ENCODE measurements at regions not wholly inside any gene's neighbourhood (a gene's known extent, or its start where the extent isn't known, plus 50 kb on each side); places are given as distances from the start of the nearest gene placed in this dataset.

GRCh38 chr7:42431873-42432272, 194.9 kb upstream of the GLI3 start:
- CTCF ChIA-PET = no interaction called here
- no peak for TF ChIP-seq CTCF (IDR thresholded peaks at IDR 0.05)
- POLR2A ChIA-PET = no interaction called here
- Mint-ChIP-seq H3K27ac (no peak overlapping the region), H3K27me3 (no peaks in the 10 kb centered on the region), H3K9me3 (no peaks in the 10 kb centered on the region), H3K4me3 (no peak overlapping the region), H3K4me1 (ENCODE audit: low read depth) (no peaks in the 10 kb centered on the region), H3K36me3 (ENCODE audit: low read depth) (no peaks in the 10 kb centered on the region)
- DNase-seq (no peak), ATAC-seq (no peak)
- intact Hi-C loops (cut with micrococcal nuclease) = no loop called here

GRCh38 chr7:42429339-42429738, 192.3 kb upstream of the GLI3 start:
- intact Hi-C loops (cut with micrococcal nuclease) = no loop called here
- Mint-ChIP-seq H3K9me3 (no peaks in the 10 kb centered on the region), H3K27ac (no peak overlapping the region), H3K36me3 (ENCODE audit: low read depth) (no peaks in the 10 kb centered on the region), H3K4me3 (no peak overlapping the region), H3K27me3 (peaks cover 1% of the 10 kb centered on the region), H3K4me1 (ENCODE audit: low read depth) (no peaks in the 10 kb centered on the region)
- no peak for ATAC-seq
- CTCF ChIA-PET = no interaction called here
- POLR2A ChIA-PET = no interaction called here
- DNase-seq = no peak
- no peak for TF ChIP-seq CTCF (IDR thresholded peaks at IDR 0.05)

GRCh38 chr7:42426163-42426562, 189.2 kb upstream of the GLI3 start:
- H3K36me3 Mint-ChIP-seq (ENCODE audit: low read depth) = no peaks in the 10 kb centered on the region
- ATAC-seq = no peak
- ChIA-PET POLR2A (no interaction called here), CTCF (no interaction called here)
- peaks cover 1% of the 10 kb centered on the region for H3K27me3 Mint-ChIP-seq
- H3K4me3 Mint-ChIP-seq = no peak overlapping the region
- H3K9me3 Mint-ChIP-seq = no peaks in the 10 kb centered on the region
- no peak for TF ChIP-seq CTCF (IDR thresholded peaks at IDR 0.05)
- H3K27ac Mint-ChIP-seq = no peak overlapping the region
- intact Hi-C loops (cut with micrococcal nuclease) = no loop called here
- no peak for DNase-seq
- H3K4me1 Mint-ChIP-seq (ENCODE audit: low read depth) = no peaks in the 10 kb centered on the region

- DNase-seq = no peak
- TF ChIP-seq CTCF (IDR thresholded peaks at IDR 0.05) = no peak
- Mint-ChIP-seq H3K27ac (no peak overlapping the region), H3K9me3 (no peaks in the 10 kb centered on the region), H3K36me3 (ENCODE audit: low read depth) (no peaks in the 10 kb centered on the region), H3K27me3 (no peaks in the 10 kb centered on the region), H3K4me3 (no peak overlapping the region), H3K4me1 (ENCODE audit: low read depth) (no peaks in the 10 kb centered on the region)
- ChIA-PET POLR2A (no interaction called here), CTCF (interaction anchor here (1.0 kb wide), 1 partner anchor 10 kb away, joined by 3 read pairs; no protein-coding TSS in a partner anchor)
- intact Hi-C loops (cut with micrococcal nuclease) = no loop called here
- ATAC-seq = no peak
These were observed 178.0 kb upstream of the GLI3 start for GRCh38 chr7:42414941-42415505.

GRCh38 chr7:42414028-42414427, 177.0 kb upstream of the GLI3 start:
- no peak overlapping the region for H3K4me3 Mint-ChIP-seq
- POLR2A ChIA-PET = no interaction called here
- H3K27me3 Mint-ChIP-seq = no peaks in the 10 kb centered on the region
- H3K4me1 Mint-ChIP-seq (ENCODE audit: low read depth) = no peaks in the 10 kb centered on the region
- intact Hi-C loops (cut with micrococcal nuclease) = no loop called here
- ATAC-seq = no peak
- DNase-seq = no peak
- no peaks in the 10 kb centered on the region for H3K36me3 Mint-ChIP-seq (ENCODE audit: low read depth)
- H3K9me3 Mint-ChIP-seq = no peaks in the 10 kb centered on the region
- no peak overlapping the region for H3K27ac Mint-ChIP-seq
- no peak for TF ChIP-seq CTCF (IDR thresholded peaks at IDR 0.05)
- CTCF ChIA-PET = interaction anchor here (1.0 kb wide), 1 partner anchor 9 kb away, joined by 3 read pairs; no protein-coding TSS in a partner anchor

Data from activated CD8-positive, alpha-beta T cell treated with anti-CD3 and anti-CD28 coated beads for 36 hours (primary cell).